HG03025 (cell line): ENCODE measurements at regions not wholly inside any gene's neighbourhood (a gene's known extent, or its start where the extent isn't known, plus 50 kb on each side); places are given as distances from the start of the nearest gene placed in this dataset.

Experiments
- ATAC-seq: cut with Tn5 transposase; IDR thresholded peaks from one replicate; pipeline ENCODE4 v1.9.1; 2021; ENCODE audit warnings: mild to moderate bottlenecking, moderate library complexity; ENCODE audit not compliant: unreplicated experiment, low FRiP score

- ATAC-seq = no peak
Measured at GRCh38 chr2:129777762-129778583, 201.5 kb upstream of the RAB6C start.

GRCh38 chr2:129778584-129778877 is 200.9 kb upstream of the RAB6C start:
- no peak for ATAC-seq

GRCh38 chr2:129779783-129780182 is 199.7 kb upstream of the RAB6C start:
- no peak for ATAC-seq

GRCh38 chr2:129780316-129781270 is 198.9 kb upstream of the RAB6C start:
- ATAC-seq = no peak

- ATAC-seq = no peak
Measured at GRCh38 chr2:129781749-129782632, 197.5 kb upstream of the RAB6C start.

GRCh38 chr2:129782633-129782990 is 196.9 kb upstream of the RAB6C start:
- no peak for ATAC-seq

GRCh38 chr2:129784486-129784885 is 195.0 kb upstream of the RAB6C start:
- no peak for ATAC-seq

GRCh38 chr2:129791712-129792111 is 187.8 kb upstream of the RAB6C start:
- ATAC-seq = no peak

GRCh38 chr2:129793431-129793902 is 186.0 kb upstream of the RAB6C start:
- ATAC-seq = no peak

GRCh38 chr2:129794116-129794515 is 185.3 kb upstream of the RAB6C start:
- ATAC-seq = no peak

- ATAC-seq = no peak
Measured at GRCh38 chr2:129794540-129794939, 184.9 kb upstream of the RAB6C start.

GRCh38 chr2:129796225-129796624 is 183.2 kb upstream of the RAB6C start:
- no peak for ATAC-seq

- no peak for ATAC-seq
Measured at GRCh38 chr2:129796801-129797488, 182.5 kb upstream of the RAB6C start.

GRCh38 chr2:129797489-129798300 is 181.8 kb upstream of the RAB6C start:
- no peak for ATAC-seq

- ATAC-seq = no peak
Measured at GRCh38 chr2:129798301-129798581, 181.2 kb upstream of the RAB6C start.

GRCh38 chr2:129798626-129799025 is 180.8 kb upstream of the RAB6C start:
- no peak for ATAC-seq

- no peak for ATAC-seq
Measured at GRCh38 chr2:129799036-129799958, 180.2 kb upstream of the RAB6C start.

- no peak for ATAC-seq
Measured at GRCh38 chr2:129800285-129800684, 179.2 kb upstream of the RAB6C start.
